OCI-LY3 (cell line): ENCODE measurements at regions not wholly inside any gene's neighbourhood (a gene's known extent, or its start where the extent isn't known, plus 50 kb on each side); places are given as distances from the start of the nearest gene placed in this dataset.

ENCODE experiments used
- H2AFZ ChIP-seq: fragments of 200-600, 300-600 bp; shearing (Covaris generic); 2 replicates; pipeline ENCODE4 v1.6.0; 2014; ENCODE audit warnings: antibody characterized with exemption, low read depth, low read length
- H3K27ac ChIP-seq: fragments of 200-600, 300-600 bp; sonication (generic); 2 replicates; pipeline ENCODE4 v1.5.1; 2014; ENCODE audit warnings: mild to moderate bottlenecking, low read length, moderate library complexity, mixed read lengths
- H3K27me3 ChIP-seq: fragments of 200-600, 300-600 bp; sonication (generic); 2 replicates; pipeline ENCODE4 v1.6.1; 2014; ENCODE audit warnings: low read depth, low read length, mixed read lengths
- H3K36me3 ChIP-seq: fragments of 200-600, 300-600 bp; sonication (generic); replicated peaks from 2 replicates; pipeline ENCODE3; 2014; ENCODE audit warnings: low read depth, low read length, mixed read lengths
- H3K4me1 ChIP-seq: fragments of 300-600, 200-600 bp; sonication (generic); 2 replicates; pipeline ENCODE4 v1.6.1; 2014; ENCODE audit warnings: low read length, mixed read lengths
- H3K4me2 ChIP-seq: fragments of 200-600, 300-600 bp; sonication (generic); 2 replicates; pipeline ENCODE4 v1.6.1; 2014; ENCODE audit warnings: low read length, mixed read lengths
- H3K4me3 ChIP-seq: fragments of 300-600, 200-600 bp; sonication (generic); 2 replicates; pipeline ENCODE4 v1.5.1; 2014; ENCODE audit warnings: antibody characterized with exemption, mild to moderate bottlenecking, low read length, moderate library complexity
- H3K79me2 ChIP-seq: fragments of 300-600, 200-600 bp; shearing (Covaris generic); 2 replicates; pipeline ENCODE4 v1.6.1; 2014; ENCODE audit warnings: mild to moderate bottlenecking, low read length, mixed read lengths
- H3K9ac ChIP-seq: fragments of 300-600, 200-600 bp; shearing (Covaris generic); 2 replicates; pipeline ENCODE4 v1.6.0; 2014; ENCODE audit warnings: mild to moderate bottlenecking, low read length, moderate library complexity
- H3K9me3 ChIP-seq: fragments of 200-600, 300-600 bp; shearing (Covaris generic); 2 replicates; pipeline ENCODE4 v1.6.1; 2014; ENCODE audit warnings: low read length, mixed read lengths; ENCODE audit not compliant: insufficient read depth
- H4K20me1 ChIP-seq: fragments of 200-600, 300-600 bp; sonication (generic); 2 replicates; pipeline ENCODE4 v1.6.1; 2016; ENCODE audit warnings: low read length, mixed read lengths; ENCODE audit not compliant: insufficient read depth
- EZH2phosphoT487 ChIP-seq: fragments of 200-600 bp; shearing (Covaris generic); IDR thresholded peaks from 2 replicates; pipeline ENCODE4 v1.6.1; 2018; ENCODE audit warnings: antibody characterized with exemption, mixed run types, low read depth
- TF ChIP-seq, protein P1 (sequence below): fragments of 200-600, 300-600 bp; sonication (generic); IDR thresholded peaks from 2 replicates; pipeline ENCODE4 v1.5.1; 2014; ENCODE audit warnings: antibody characterized with exemption, low read length, low read depth

DNA sequence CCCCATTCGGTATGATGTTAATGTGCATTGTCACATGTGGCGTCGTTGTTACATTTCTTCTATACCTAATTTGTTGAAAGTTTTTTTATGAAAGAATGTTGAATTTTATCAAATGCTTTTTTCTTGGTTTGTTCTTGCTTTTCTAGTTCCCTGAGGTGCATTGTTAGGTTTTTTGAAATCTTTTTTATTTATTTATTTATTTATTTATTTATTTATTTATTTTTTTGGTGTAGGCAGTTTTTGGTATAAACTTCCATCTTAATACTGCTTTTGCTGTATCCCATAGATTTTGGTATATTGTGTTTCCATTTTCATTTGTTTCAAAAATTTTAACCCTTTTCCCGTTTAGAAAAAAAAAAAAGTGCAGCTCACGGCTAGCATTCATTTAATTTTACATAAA is 121.1 kb upstream of the HMGA2 start:
- H3K4me3 ChIP-seq: no peak overlapping the region
- no peak overlapping the region for H3K9ac ChIP-seq
- no peaks in the 10 kb centered on the region for H4K20me1 ChIP-seq
- no peak overlapping the region for H3K4me2 ChIP-seq
- H3K27me3 ChIP-seq: no peaks in the 10 kb centered on the region
- H3K27ac ChIP-seq: no peak overlapping the region
- H3K4me1 ChIP-seq: no peaks in the 10 kb centered on the region
- no peak overlapping the region for H2AFZ ChIP-seq
- TF ChIP-seq, protein P1, sequence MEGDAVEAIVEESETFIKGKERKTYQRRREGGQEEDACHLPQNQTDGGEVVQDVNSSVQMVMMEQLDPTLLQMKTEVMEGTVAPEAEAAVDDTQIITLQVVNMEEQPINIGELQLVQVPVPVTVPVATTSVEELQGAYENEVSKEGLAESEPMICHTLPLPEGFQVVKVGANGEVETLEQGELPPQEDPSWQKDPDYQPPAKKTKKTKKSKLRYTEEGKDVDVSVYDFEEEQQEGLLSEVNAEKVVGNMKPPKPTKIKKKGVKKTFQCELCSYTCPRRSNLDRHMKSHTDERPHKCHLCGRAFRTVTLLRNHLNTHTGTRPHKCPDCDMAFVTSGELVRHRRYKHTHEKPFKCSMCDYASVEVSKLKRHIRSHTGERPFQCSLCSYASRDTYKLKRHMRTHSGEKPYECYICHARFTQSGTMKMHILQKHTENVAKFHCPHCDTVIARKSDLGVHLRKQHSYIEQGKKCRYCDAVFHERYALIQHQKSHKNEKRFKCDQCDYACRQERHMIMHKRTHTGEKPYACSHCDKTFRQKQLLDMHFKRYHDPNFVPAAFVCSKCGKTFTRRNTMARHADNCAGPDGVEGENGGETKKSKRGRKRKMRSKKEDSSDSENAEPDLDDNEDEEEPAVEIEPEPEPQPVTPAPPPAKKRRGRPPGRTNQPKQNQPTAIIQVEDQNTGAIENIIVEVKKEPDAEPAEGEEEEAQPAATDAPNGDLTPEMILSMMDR: no peak
- no peak for TF ChIP-seq EZH2phosphoT487
- peaks cover 7% of the 10 kb centered on the region for H3K9me3 ChIP-seq
- H3K36me3 ChIP-seq: no peaks in the 10 kb centered on the region
- H3K79me2 ChIP-seq: no peaks in the 10 kb centered on the region

DNA sequence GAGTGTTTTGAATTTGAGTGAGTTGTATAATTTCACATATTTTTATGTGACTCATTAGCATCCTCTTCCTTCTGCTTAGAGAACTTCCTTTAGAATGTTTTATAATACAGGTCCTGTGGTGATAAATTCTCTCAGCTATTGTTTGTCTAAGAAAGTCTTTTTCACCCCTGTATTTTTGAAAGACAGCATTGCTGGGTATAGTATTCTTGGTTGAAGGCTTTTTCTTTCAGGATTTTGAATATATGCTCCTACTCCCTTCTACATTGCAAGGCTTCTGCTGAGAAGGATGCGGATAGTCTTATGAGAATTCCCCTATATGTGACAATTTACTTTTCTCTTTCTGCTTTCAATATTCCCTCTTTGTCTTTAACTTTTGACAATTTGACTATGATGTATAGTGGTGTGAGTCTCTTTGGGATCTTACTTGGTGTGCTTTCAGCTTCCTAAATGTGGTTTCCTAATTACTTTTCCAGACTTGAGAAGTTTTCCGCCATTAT is 118.9 kb upstream of the HMGA2 start:
- H3K36me3 ChIP-seq: no peaks in the 10 kb centered on the region
- H3K4me3 ChIP-seq: no peak overlapping the region
- H3K4me1 ChIP-seq: no peaks in the 10 kb centered on the region
- no peaks in the 10 kb centered on the region for H4K20me1 ChIP-seq
- no peak overlapping the region for H2AFZ ChIP-seq
- no peak for TF ChIP-seq EZH2phosphoT487
- TF ChIP-seq, protein P1: no peak
- H3K79me2 ChIP-seq: no peaks in the 10 kb centered on the region
- H3K9ac ChIP-seq: no peak overlapping the region
- no peak overlapping the region for H3K27ac ChIP-seq
- peaks cover 7% of the 10 kb centered on the region for H3K9me3 ChIP-seq
- H3K4me2 ChIP-seq: no peak overlapping the region
- H3K27me3 ChIP-seq: no peaks in the 10 kb centered on the region

DNA sequence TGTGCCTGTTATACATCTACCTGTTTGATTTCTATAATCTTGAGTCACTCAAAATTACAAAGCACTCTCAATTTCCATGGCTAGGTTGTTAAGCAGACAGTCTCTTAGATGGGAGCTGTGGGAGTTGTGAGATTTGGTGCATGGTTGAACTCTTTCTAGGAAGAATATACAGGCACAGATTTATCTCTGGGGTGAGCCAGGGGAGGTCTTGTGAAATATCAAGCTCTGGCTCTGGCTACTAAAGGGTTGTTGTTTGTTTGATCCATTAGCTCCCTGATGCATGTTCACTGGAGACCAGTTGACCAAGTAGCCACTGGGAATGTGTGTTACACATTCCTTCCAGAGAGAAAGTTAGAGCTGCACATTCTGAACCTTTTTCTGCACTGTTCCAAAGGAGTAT is 117.2 kb upstream of the HMGA2 start:
- peaks cover 7% of the 10 kb centered on the region for H3K9me3 ChIP-seq
- no peaks in the 10 kb centered on the region for H4K20me1 ChIP-seq
- H3K4me3 ChIP-seq: no peak overlapping the region
- no peaks in the 10 kb centered on the region for H3K79me2 ChIP-seq
- no peak overlapping the region for H2AFZ ChIP-seq
- no peaks in the 10 kb centered on the region for H3K4me1 ChIP-seq
- TF ChIP-seq, protein P1: no peak
- no peak for TF ChIP-seq EZH2phosphoT487
- H3K27me3 ChIP-seq: no peaks in the 10 kb centered on the region
- no peak overlapping the region for H3K9ac ChIP-seq
- H3K36me3 ChIP-seq: no peaks in the 10 kb centered on the region
- no peak overlapping the region for H3K27ac ChIP-seq
- H3K4me2 ChIP-seq: no peak overlapping the region

DNA sequence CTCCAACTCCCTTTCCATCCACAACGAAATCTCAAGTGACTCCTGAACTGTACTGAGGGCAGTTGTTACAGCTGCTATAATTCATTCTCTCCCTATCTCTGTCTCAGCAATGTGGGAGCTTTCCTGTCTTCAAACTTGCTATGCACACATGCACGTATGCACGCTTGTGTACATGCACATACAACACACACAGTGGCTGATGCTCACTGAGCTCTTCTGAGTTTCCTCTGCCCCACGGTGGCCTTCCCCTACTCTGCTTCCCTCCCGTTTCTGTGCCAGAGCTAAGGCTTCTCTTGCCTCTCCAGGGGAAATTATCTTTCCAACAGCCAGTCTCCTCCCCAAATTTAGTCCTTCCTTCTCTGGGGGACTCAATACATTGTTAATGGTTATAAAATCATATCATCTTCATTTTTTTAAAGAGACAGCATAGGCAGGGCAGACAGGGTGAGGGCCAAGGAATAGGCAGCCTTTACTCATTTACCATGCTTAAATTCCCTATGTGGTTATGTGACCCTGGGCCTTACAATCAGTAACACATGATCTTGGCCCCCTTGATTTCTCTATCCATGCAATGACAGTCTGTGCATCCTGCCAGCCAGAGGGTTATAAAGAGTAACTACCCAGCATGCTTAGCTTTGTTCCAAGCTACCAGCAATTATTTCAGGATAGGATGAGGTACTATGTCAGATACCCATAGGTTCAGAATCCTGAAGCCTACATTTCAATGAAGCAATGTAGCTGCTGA is 111.9 kb upstream of the HMGA2 start:
- no peak overlapping the region for H2AFZ ChIP-seq
- no peak overlapping the region for H3K4me3 ChIP-seq
- H4K20me1 ChIP-seq: no peaks in the 10 kb centered on the region
- H3K4me1 ChIP-seq: no peaks in the 10 kb centered on the region
- H3K9ac ChIP-seq: no peak overlapping the region
- no peaks in the 10 kb centered on the region for H3K36me3 ChIP-seq
- TF ChIP-seq, protein P1: no peak
- no peak for TF ChIP-seq EZH2phosphoT487
- H3K9me3 ChIP-seq: no peaks in the 10 kb centered on the region
- no peaks in the 10 kb centered on the region for H3K27me3 ChIP-seq
- no peaks in the 10 kb centered on the region for H3K79me2 ChIP-seq
- no peak overlapping the region for H3K27ac ChIP-seq
- no peak overlapping the region for H3K4me2 ChIP-seq
